C4-2B (cell line): ENCODE measurements at regions not wholly inside any gene's neighbourhood (a gene's known extent, or its start where the extent isn't known, plus 50 kb on each side); places are given as distances from the start of the nearest gene placed in this dataset.
"Not testable (repeated sequence)": the region's sequence is repeated elsewhere in the genome, so short reads cannot be mapped to it uniquely, and the experiment has no call there.

Source experiments
- H3K27ac ChIP-seq: fragments of 450-650 bp; 2 replicates; pipeline ENCODE4 v1.5.1; 2017
- CTCF ChIP-seq: fragments of 450-650 bp; conservative IDR thresholded peaks from 2 replicates; pipeline ENCODE4 v1.5.1; 2017; ENCODE audit warnings: mild to moderate bottlenecking
- ZFX ChIP-seq: fragments of 450-650 bp; IDR thresholded peaks from 2 replicates; pipeline ENCODE4 v1.6.1; 2017

GRCh38 chr4:189204616-189205015 is 736.1 kb upstream of the FRG1 start:
- TF ChIP-seq ZFX = no peak
- no peak for TF ChIP-seq CTCF
- no peak overlapping the region for H3K27ac ChIP-seq

- TF ChIP-seq ZFX (no peak), CTCF (no peak)
Observed at GRCh38 chr4:189206953-189207352, 733.7 kb upstream of the FRG1 start.

GRCh38 chr4:189207872-189208271 is 732.8 kb upstream of the FRG1 start:
- no peak overlapping the region for H3K27ac ChIP-seq
- TF ChIP-seq CTCF (no peak), ZFX (no peak)

More at GRCh38 chr4:189206953-189207352, 733.7 kb upstream of the FRG1 start:
- no peak overlapping the region for H3K27ac ChIP-seq

GRCh38 chr4:189215574-189215973 is 725.1 kb upstream of the FRG1 start:
- TF ChIP-seq CTCF (no peak), ZFX (no peak)
- no peak overlapping the region for H3K27ac ChIP-seq

- no peak overlapping the region for H3K27ac ChIP-seq
- TF ChIP-seq CTCF (no peak), ZFX (no peak)
Observed at GRCh38 chr4:189221691-189222090, 719.0 kb upstream of the FRG1 start.

DNA sequence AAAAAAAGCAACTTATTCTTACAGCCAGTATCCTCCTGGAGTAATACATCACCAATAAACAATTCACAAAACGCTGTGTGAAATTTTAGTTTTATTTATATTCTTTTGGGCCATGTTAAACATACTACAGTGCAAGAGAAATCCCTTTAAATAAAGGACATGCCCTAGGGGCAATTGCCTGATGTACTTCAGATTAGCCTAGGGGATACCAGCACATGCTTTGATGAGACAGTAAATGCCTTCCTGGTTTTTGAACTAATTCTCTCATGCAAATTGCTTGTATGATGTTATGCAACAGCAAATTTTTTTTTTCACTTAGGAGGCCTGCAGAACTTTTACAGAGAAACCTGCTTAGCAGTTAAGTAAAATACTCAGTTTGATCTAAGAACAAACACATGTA is 711.9 kb upstream of the FRG1 start:
- TF ChIP-seq CTCF (no peak), ZFX (no peak)

GRCh38 chr4:189232274-189232673 is 708.4 kb upstream of the FRG1 start:
- H3K27ac ChIP-seq = no peak overlapping the region
- no peak for TF ChIP-seq CTCF
- no peak for TF ChIP-seq ZFX

More for the DNA sequence above, 711.9 kb upstream of the FRG1 start:
- H3K27ac ChIP-seq = no peak overlapping the region

- H3K27ac ChIP-seq = not testable (repeated sequence)
Observed at GRCh38 chr4:189233754-189234153, 706.9 kb upstream of the FRG1 start.

DNA sequence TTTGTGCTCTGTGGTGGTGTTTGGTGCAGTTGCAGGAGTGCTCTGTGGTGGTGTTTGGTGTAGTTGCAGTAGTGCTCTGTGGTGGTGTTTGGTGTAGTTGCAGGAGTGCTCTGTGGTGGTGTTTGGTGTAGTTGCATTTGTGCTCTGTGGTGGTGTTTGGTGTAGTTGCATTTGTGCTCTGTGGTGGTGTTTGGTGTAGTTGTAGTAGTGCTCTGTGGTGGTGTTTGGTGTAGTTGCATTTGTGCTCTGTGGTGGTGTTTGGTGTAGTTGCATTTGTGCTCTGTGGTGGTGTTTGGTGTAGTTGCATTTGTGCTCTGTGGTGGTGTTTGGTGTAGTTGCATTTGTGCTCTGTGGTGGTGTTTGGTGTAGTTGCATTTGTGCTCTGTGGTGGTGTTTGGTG is 705.7 kb upstream of the FRG1 start:
- not testable (repeated sequence) for H3K27ac ChIP-seq
